C4-2B (cell line): ENCODE measurements at regions not wholly inside any gene's neighbourhood (a gene's known extent, or its start where the extent isn't known, plus 50 kb on each side); places are given as distances from the start of the nearest gene placed in this dataset.

Experiments used
- CTCF ChIP-seq: fragments of 450-650 bp; conservative IDR thresholded peaks from 2 replicates; pipeline ENCODE4 v1.5.1; 2017; ENCODE audit warnings: mild to moderate bottlenecking
- ZFX ChIP-seq: fragments of 450-650 bp; IDR thresholded peaks from 2 replicates; pipeline ENCODE4 v1.6.1; 2017

GRCh38 chr10:84966708-84967441, 638.5 kb downstream of the CCSER2 start:
- TF ChIP-seq CTCF: no peak; the same call in 1 of the 2 replicates
- no peak for TF ChIP-seq ZFX
